ENCODE measurements at regions not wholly inside any gene's neighbourhood (a gene's known extent, or its start where the extent isn't known, plus 50 kb on each side); places are given as distances from the start of the nearest gene placed in this dataset.

- TF ChIP-seq PBX3 (IDR thresholded peaks at IDR 0.05) (no peak), SIN3A (IDR thresholded peaks at IDR 0.05; ENCODE audit: borderline replicate concordance, low read depth, low read length) (no peak), EZH2phosphoT487 (IDR thresholded peaks at IDR 0.05; ENCODE audit: borderline replicate concordance, low read depth) (no peak), ZBTB33 (IDR thresholded peaks at IDR 0.05; ENCODE audit: borderline replicate concordance, low read depth) (no peak), RCOR1 (IDR thresholded peaks at IDR 0.05; ENCODE audit: low read length) (no peak), NFIC (IDR thresholded peaks at IDR 0.05; ENCODE audit: borderline replicate concordance) (no peak), POLR2AphosphoS5 (IDR thresholded peaks at IDR 0.05; ENCODE audit: low read depth, low read length) (no peak), EP300 (IDR thresholded peaks at IDR 0.05; ENCODE audit: borderline replicate concordance in 1 of 2, low read depth in 1 of 2, low read length in 1 of 2) (no peak), GABPA (IDR thresholded peaks at IDR 0.05; ENCODE audit: low read depth) (no peak), USF2 (IDR thresholded peaks at IDR 0.05; ENCODE audit: borderline replicate concordance, low read depth, low read length) (no peak), JUND (IDR thresholded peaks at IDR 0.05) (no peak)
- TF ChIP-seq, protein P1, sequence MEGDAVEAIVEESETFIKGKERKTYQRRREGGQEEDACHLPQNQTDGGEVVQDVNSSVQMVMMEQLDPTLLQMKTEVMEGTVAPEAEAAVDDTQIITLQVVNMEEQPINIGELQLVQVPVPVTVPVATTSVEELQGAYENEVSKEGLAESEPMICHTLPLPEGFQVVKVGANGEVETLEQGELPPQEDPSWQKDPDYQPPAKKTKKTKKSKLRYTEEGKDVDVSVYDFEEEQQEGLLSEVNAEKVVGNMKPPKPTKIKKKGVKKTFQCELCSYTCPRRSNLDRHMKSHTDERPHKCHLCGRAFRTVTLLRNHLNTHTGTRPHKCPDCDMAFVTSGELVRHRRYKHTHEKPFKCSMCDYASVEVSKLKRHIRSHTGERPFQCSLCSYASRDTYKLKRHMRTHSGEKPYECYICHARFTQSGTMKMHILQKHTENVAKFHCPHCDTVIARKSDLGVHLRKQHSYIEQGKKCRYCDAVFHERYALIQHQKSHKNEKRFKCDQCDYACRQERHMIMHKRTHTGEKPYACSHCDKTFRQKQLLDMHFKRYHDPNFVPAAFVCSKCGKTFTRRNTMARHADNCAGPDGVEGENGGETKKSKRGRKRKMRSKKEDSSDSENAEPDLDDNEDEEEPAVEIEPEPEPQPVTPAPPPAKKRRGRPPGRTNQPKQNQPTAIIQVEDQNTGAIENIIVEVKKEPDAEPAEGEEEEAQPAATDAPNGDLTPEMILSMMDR (IDR thresholded peaks at IDR 0.05): no peak
- TF ChIP-seq, protein P2, sequence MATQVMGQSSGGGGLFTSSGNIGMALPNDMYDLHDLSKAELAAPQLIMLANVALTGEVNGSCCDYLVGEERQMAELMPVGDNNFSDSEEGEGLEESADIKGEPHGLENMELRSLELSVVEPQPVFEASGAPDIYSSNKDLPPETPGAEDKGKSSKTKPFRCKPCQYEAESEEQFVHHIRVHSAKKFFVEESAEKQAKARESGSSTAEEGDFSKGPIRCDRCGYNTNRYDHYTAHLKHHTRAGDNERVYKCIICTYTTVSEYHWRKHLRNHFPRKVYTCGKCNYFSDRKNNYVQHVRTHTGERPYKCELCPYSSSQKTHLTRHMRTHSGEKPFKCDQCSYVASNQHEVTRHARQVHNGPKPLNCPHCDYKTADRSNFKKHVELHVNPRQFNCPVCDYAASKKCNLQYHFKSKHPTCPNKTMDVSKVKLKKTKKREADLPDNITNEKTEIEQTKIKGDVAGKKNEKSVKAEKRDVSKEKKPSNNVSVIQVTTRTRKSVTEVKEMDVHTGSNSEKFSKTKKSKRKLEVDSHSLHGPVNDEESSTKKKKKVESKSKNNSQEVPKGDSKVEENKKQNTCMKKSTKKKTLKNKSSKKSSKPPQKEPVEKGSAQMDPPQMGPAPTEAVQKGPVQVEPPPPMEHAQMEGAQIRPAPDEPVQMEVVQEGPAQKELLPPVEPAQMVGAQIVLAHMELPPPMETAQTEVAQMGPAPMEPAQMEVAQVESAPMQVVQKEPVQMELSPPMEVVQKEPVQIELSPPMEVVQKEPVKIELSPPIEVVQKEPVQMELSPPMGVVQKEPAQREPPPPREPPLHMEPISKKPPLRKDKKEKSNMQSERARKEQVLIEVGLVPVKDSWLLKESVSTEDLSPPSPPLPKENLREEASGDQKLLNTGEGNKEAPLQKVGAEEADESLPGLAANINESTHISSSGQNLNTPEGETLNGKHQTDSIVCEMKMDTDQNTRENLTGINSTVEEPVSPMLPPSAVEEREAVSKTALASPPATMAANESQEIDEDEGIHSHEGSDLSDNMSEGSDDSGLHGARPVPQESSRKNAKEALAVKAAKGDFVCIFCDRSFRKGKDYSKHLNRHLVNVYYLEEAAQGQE (IDR thresholded peaks at IDR 0.05; ENCODE audit: low read depth, low read length): no peak
Observed at GRCh38 chr4:3639613-3640586, 107.7 kb upstream of the LRPAP1 start.
